ENCODE measurements at regions not wholly inside any gene's neighbourhood (a gene's known extent, or its start where the extent isn't known, plus 50 kb on each side); places are given as distances from the start of the nearest gene placed in this dataset.
"Not testable (repeated sequence)": the region's sequence is repeated elsewhere in the genome, so short reads cannot be mapped to it uniquely, and the experiment has no call there.

DNA sequence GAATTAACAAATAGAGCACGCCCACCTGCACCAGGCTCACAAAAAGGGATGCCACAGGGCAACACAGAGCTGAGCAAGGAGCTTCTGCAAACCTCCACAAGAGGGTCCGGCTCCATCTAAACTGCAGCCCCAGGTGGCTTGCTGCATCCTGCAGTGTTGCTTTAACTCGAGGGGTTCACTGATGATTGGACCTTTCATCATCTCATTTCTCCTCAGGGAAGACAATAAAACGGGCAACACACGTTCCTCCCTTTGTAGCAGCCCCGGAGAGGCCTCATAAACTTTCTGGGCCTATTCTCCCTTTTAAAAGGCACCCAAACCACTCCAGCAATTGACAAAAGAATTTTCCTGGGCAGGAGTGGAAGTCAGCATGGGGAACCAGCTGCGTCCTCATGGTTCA, 161.5 kb upstream of the CDH4 start:
- Histone ChIP-seq H3K27me3 (ENCODE audit: insufficient read depth, low read length) (peaks cover 34% of the 10 kb centered on the region; the same call in 1 of the 2 replicates), H3K27ac (ENCODE audit: low read depth, low read length) (no peak overlapping the region), H3K36me3 (ENCODE audit: insufficient read depth, low read length) (no peaks in the 10 kb centered on the region), H3K4me3 (ENCODE audit: low read depth, low read length) (no peak overlapping the region), H2AFZ (ENCODE audit: low read length, unreplicated experiment) (no peak overlapping the region), H3K79me2 (ENCODE audit: control insufficient read depth, insufficient read depth, low read length, unreplicated experiment) (no peaks in the 10 kb centered on the region), H3K4me1 (ENCODE audit: control insufficient read depth, insufficient read depth, low read length, unreplicated experiment) (no peaks in the 10 kb centered on the region)

DNA sequence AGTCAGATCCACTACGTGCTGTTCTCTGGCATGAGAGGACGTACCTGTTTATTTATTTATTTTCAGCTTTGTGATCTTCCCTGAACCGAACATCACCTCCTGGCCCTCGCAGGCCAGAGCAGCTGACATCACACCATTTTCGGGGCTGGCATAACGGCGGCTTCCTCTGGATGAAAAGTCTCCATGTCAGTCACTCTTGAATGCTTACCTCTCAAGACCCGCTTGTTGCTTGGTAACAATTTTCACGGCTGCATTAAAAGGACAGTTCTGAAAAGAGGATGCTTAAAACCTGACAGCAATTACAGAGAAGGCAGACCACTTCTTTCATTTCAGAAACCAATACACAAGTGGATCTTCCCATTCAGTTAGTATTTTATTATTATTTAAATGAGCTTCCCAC, 159.8 kb upstream of the CDH4 start:
- Histone ChIP-seq H3K79me2 (ENCODE audit: control insufficient read depth, insufficient read depth, low read length, unreplicated experiment) (no peaks in the 10 kb centered on the region), H3K36me3 (ENCODE audit: insufficient read depth, low read length) (no peaks in the 10 kb centered on the region), H3K4me3 (ENCODE audit: low read depth, low read length) (no peak overlapping the region), H2AFZ (ENCODE audit: low read length, unreplicated experiment) (no peak overlapping the region), H3K27ac (ENCODE audit: low read depth, low read length) (no peak overlapping the region), H3K4me1 (ENCODE audit: control insufficient read depth, insufficient read depth, low read length, unreplicated experiment) (no peaks in the 10 kb centered on the region), H3K27me3 (ENCODE audit: insufficient read depth, low read length) (peaks cover 34% of the 10 kb centered on the region; the same call in 1 of the 2 replicates)

- Histone ChIP-seq H2AFZ (ENCODE audit: low read length, unreplicated experiment) (no peak overlapping the region), H3K36me3 (ENCODE audit: insufficient read depth, low read length) (no peaks in the 10 kb centered on the region), H3K4me3 (ENCODE audit: low read depth, low read length) (no peak overlapping the region), H3K79me2 (ENCODE audit: control insufficient read depth, insufficient read depth, low read length, unreplicated experiment) (no peaks in the 10 kb centered on the region), H3K27me3 (ENCODE audit: insufficient read depth, low read length) (peaks cover 41% of the 10 kb centered on the region; the same call in 1 of the 2 replicates), H3K27ac (ENCODE audit: low read depth, low read length) (no peak overlapping the region), H3K4me1 (ENCODE audit: control insufficient read depth, insufficient read depth, low read length, unreplicated experiment) (no peaks in the 10 kb centered on the region)
These were observed 157.5 kb upstream of the CDH4 start for GRCh38 chr20:61094581-61094980.

DNA sequence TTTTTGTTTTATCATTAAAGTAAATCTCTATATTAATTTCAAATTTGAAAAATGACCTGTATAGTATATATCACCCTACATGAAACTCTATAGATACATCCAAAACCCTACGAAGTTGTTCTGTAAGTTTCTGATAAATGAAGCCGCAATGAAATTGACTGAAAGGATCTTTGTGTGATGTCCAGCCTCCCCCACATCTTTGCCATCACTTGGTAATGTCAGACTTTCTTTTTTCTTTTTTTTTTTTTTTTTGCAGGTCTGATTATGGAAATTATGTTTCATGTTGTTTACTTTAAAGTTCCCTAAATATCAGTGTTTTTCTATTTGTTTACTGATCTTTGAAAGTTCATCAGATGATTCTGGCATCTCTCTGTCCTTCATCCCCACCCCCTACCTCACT, 155.6 kb upstream of the CDH4 start:
- Histone ChIP-seq H3K79me2 (ENCODE audit: control insufficient read depth, insufficient read depth, low read length, unreplicated experiment) (no peaks in the 10 kb centered on the region), H3K36me3 (ENCODE audit: insufficient read depth, low read length) (no peaks in the 10 kb centered on the region), H3K4me3 (ENCODE audit: low read depth, low read length) (no peak overlapping the region), H3K27me3 (ENCODE audit: insufficient read depth, low read length) (peaks cover 40% of the 10 kb centered on the region; the same call in 1 of the 2 replicates), H2AFZ (ENCODE audit: low read length, unreplicated experiment) (no peak overlapping the region), H3K4me1 (ENCODE audit: control insufficient read depth, insufficient read depth, low read length, unreplicated experiment) (no peaks in the 10 kb centered on the region), H3K27ac (ENCODE audit: low read depth, low read length) (no peak overlapping the region)

DNA sequence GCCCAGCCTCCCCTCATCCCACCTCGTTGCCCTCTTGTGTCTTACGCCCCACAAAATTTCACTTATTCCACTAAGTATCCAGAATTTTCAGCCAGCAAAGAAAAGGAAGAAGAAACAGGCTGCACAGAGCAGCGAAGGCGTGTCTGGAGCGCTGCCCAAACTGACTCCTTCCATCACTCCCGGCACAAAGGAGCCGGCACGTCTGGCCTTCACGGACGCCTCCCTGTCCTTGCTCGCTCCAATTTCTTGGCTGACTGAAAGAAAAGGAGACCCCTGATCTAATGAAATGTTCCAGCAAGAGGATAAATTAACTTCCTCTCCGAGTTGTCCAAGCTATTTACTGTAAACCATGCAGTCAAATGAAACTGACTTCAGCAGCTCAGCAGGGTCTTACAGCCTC, 152.3 kb upstream of the CDH4 start:
- no peak overlapping the region for H2AFZ ChIP-seq (ENCODE audit: low read length, unreplicated experiment)
- no peaks in the 10 kb centered on the region for H3K79me2 ChIP-seq (ENCODE audit: control insufficient read depth, insufficient read depth, low read length, unreplicated experiment)
- H3K27ac ChIP-seq (ENCODE audit: low read depth, low read length): no peak overlapping the region
- no peaks in the 10 kb centered on the region for H3K36me3 ChIP-seq (ENCODE audit: insufficient read depth, low read length)
- peaks cover 52% of the 10 kb centered on the region for H3K27me3 ChIP-seq (ENCODE audit: insufficient read depth, low read length)
- H3K4me1 ChIP-seq (ENCODE audit: control insufficient read depth, insufficient read depth, low read length, unreplicated experiment): no peaks in the 10 kb centered on the region
- H3K4me3 ChIP-seq (ENCODE audit: low read depth, low read length): no peak overlapping the region

DNA sequence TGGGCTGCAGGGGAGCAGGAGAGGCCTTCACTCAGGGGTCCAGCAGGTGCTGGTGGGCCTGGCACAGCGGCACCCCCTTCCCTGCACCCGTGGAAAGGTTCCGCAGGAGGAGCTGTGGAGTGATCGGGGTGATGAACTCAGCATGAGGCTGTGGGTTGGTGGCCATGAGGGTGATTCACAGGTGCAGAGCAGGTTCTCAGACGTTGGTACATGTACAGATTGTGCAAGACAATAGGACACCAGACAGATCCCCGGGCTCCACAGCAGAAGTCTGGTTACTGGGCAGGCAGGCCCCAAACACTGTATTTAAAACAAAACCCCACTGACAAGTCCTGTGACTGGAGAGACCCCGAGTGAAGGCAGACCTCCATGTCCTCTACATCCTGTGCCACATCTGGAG, 151.6 kb upstream of the CDH4 start:
- Histone ChIP-seq H3K36me3 (ENCODE audit: insufficient read depth, low read length) (no peaks in the 10 kb centered on the region), H3K27me3 (ENCODE audit: insufficient read depth, low read length) (peaks cover 55% of the 10 kb centered on the region), H3K27ac (ENCODE audit: low read depth, low read length) (no peak overlapping the region), H3K4me3 (ENCODE audit: low read depth, low read length) (no peak overlapping the region), H2AFZ (ENCODE audit: low read length, unreplicated experiment) (no peak overlapping the region), H3K79me2 (ENCODE audit: control insufficient read depth, insufficient read depth, low read length, unreplicated experiment) (no peaks in the 10 kb centered on the region), H3K4me1 (ENCODE audit: control insufficient read depth, insufficient read depth, low read length, unreplicated experiment) (no peaks in the 10 kb centered on the region)

DNA sequence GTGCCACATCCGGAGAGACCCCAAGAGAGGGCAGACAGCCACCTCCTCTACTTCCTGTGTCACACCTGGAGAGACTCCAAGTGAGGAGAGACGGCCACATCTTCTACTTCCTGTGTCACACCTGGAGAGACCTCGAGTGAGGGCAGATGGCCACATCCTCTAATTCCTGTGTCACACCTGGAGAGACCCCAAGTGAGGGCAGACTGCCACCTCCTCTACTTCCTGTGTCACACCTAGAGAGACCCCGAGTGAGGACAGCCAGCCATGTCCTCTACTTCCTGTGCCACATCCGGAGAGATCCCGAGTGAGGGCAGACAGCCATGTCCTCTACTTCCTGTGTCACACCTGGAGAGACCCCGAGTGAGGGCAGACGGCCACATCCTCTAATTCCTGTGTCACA, 150.7 kb upstream of the CDH4 start:
- peaks cover 61% of the 10 kb centered on the region for H3K27me3 ChIP-seq (ENCODE audit: insufficient read depth, low read length)
- H3K36me3 ChIP-seq (ENCODE audit: insufficient read depth, low read length); H3K79me2 ChIP-seq (ENCODE audit: control insufficient read depth, insufficient read depth, low read length, unreplicated experiment); H2AFZ ChIP-seq (ENCODE audit: low read length, unreplicated experiment); H3K4me1 ChIP-seq (ENCODE audit: control insufficient read depth, insufficient read depth, low read length, unreplicated experiment); H3K27ac ChIP-seq (ENCODE audit: low read depth, low read length); H3K4me3 ChIP-seq (ENCODE audit: low read depth, low read length): not testable (repeated sequence)

DNA sequence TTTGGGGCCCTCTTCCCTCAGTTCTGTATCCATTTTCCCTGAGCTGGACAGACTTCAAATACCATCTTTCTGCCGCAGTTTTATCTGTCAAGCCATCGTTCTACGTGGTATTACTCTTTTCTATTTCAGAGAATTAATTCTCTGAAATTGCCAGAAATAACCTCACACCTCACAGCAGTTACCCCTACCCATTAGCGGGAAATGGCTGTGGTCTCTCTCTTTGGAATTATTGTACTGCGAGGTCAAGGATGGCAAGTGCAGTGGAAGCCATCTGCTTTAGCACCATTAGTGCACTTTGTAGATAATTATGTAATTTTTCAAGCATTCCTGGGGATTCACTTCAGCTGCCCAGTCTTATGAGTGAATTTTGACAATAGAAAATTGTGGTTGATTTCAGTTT, 147.8 kb upstream of the CDH4 start:
- Histone ChIP-seq H2AFZ (ENCODE audit: low read length, unreplicated experiment) (no peak overlapping the region), H3K4me1 (ENCODE audit: control insufficient read depth, insufficient read depth, low read length, unreplicated experiment) (no peaks in the 10 kb centered on the region), H3K27ac (ENCODE audit: low read depth, low read length) (no peak overlapping the region), H3K27me3 (ENCODE audit: insufficient read depth, low read length) (peaks cover 52% of the 10 kb centered on the region), H3K36me3 (ENCODE audit: insufficient read depth, low read length) (no peaks in the 10 kb centered on the region), H3K4me3 (ENCODE audit: low read depth, low read length) (no peak overlapping the region), H3K79me2 (ENCODE audit: control insufficient read depth, insufficient read depth, low read length, unreplicated experiment) (no peaks in the 10 kb centered on the region)

DNA sequence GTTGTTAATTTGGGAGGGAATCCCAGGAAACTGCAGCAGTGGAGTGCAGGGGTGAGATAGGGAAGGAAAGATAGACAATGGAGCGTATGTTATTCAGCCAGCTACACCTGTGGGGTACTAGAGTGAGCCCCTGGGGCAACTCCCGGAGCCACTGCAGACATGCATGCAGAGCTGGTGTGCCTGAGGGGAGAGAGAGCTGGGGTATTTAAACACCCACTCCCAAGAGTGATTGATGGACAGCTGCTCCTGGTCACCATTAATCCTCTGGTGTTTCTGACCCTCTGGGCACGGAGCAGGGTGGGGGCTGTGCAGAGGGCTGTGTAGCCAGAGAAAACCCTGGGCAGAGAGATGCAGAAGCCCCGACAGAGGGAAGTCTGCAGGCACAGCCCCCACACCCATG, 146.7 kb upstream of the CDH4 start:
- Histone ChIP-seq H3K27ac (ENCODE audit: low read depth, low read length) (no peak overlapping the region), H3K79me2 (ENCODE audit: control insufficient read depth, insufficient read depth, low read length, unreplicated experiment) (no peaks in the 10 kb centered on the region), H3K4me3 (ENCODE audit: low read depth, low read length) (no peak overlapping the region), H3K27me3 (ENCODE audit: insufficient read depth, low read length) (peaks cover 43% of the 10 kb centered on the region), H3K36me3 (ENCODE audit: insufficient read depth, low read length) (no peaks in the 10 kb centered on the region), H2AFZ (ENCODE audit: low read length, unreplicated experiment) (no peak overlapping the region), H3K4me1 (ENCODE audit: control insufficient read depth, insufficient read depth, low read length, unreplicated experiment) (no peaks in the 10 kb centered on the region)

GRCh38 chr20:61106438-61106837, 145.6 kb upstream of the CDH4 start:
- no peaks in the 10 kb centered on the region for H3K36me3 ChIP-seq (ENCODE audit: insufficient read depth, low read length)
- H3K79me2 ChIP-seq (ENCODE audit: control insufficient read depth, insufficient read depth, low read length, unreplicated experiment): no peaks in the 10 kb centered on the region
- no peak overlapping the region for H3K4me3 ChIP-seq (ENCODE audit: low read depth, low read length)
- H3K4me1 ChIP-seq (ENCODE audit: control insufficient read depth, insufficient read depth, low read length, unreplicated experiment): no peaks in the 10 kb centered on the region
- peaks cover 48% of the 10 kb centered on the region for H3K27me3 ChIP-seq (ENCODE audit: insufficient read depth, low read length)
- no peak overlapping the region for H2AFZ ChIP-seq (ENCODE audit: low read length, unreplicated experiment)
- no peak overlapping the region for H3K27ac ChIP-seq (ENCODE audit: low read depth, low read length)

- no peak overlapping the region for H2AFZ ChIP-seq (ENCODE audit: low read length, unreplicated experiment)
- no peak overlapping the region for H3K4me3 ChIP-seq (ENCODE audit: low read depth, low read length)
- H3K4me1 ChIP-seq (ENCODE audit: control insufficient read depth, insufficient read depth, low read length, unreplicated experiment): no peaks in the 10 kb centered on the region
- no peak overlapping the region for H3K27ac ChIP-seq (ENCODE audit: low read depth, low read length)
- no peaks in the 10 kb centered on the region for H3K36me3 ChIP-seq (ENCODE audit: insufficient read depth, low read length)
- peaks cover 46% of the 10 kb centered on the region for H3K27me3 ChIP-seq (ENCODE audit: insufficient read depth, low read length)
- H3K79me2 ChIP-seq (ENCODE audit: control insufficient read depth, insufficient read depth, low read length, unreplicated experiment): no peaks in the 10 kb centered on the region
These were observed 142.7 kb upstream of the CDH4 start for GRCh38 chr20:61109221-61109805.

All from ACC112 (cell line).